GM23338 (cell line): ENCODE measurements at regions not wholly inside any gene's neighbourhood (a gene's known extent, or its start where the extent isn't known, plus 50 kb on each side); places are given as distances from the start of the nearest gene placed in this dataset.

Source experiments
- ATAC-seq: fragments of 200-7000 bp; cut with Tn5 transposase; 3 replicates; pipeline ENCODE4 v1.9.1; 2020
- DNase-seq: peaks from one replicate; pipeline ENCODE4 v3.0.0-alpha.2; 2015; ENCODE audit warnings: low spot score
- H2AFZ ChIP-seq: fragments of 200-600 bp; sonication (generic); 2 replicates; pipeline ENCODE4 v1.8.0; 2016; ENCODE audit warnings: antibody characterized with exemption, mild to moderate bottlenecking, moderate library complexity
- H3F3A ChIP-seq: fragments of 200-600 bp; sonication (generic); replicated peaks from 2 replicates; pipeline ENCODE4 v1.8.0; 2017; ENCODE audit warnings: antibody characterized with exemption, mixed run types, low read depth
- H3K27ac ChIP-seq: fragments of 200-600 bp; sonication (generic); 2 replicates; pipeline ENCODE4 v1.6.1; 2016; ENCODE audit warnings: low read depth
- H3K27me3 ChIP-seq: fragments of 200-600 bp; sonication (generic); 2 replicates; pipeline ENCODE4 v1.8.0; 2016; ENCODE audit warnings: mild to moderate bottlenecking, mixed run types, moderate library complexity; ENCODE audit not compliant: insufficient read depth
- H3K36me3 ChIP-seq: fragments of 200-600 bp; sonication (generic); 2 replicates; pipeline ENCODE4 v1.8.0; 2016; ENCODE audit warnings: mild to moderate bottlenecking; ENCODE audit not compliant: insufficient read depth
- H3K4me1 ChIP-seq: fragments of 200-600 bp; sonication (generic); 2 replicates; pipeline ENCODE4 v1.8.0; 2016; ENCODE audit warnings: mild to moderate bottlenecking, moderate library complexity; ENCODE audit not compliant: insufficient read depth
- H3K4me2 ChIP-seq: fragments of 200-600 bp; sonication (generic); 2 replicates; pipeline ENCODE4 v1.7.1; 2017; ENCODE audit warnings: mixed run types
- H3K4me3 ChIP-seq: fragments of 200-600 bp; sonication (generic); 2 replicates; pipeline ENCODE4 v1.6.1; 2016; ENCODE audit warnings: mixed run types
- H3K79me2 ChIP-seq: fragments of 200-600 bp; sonication (generic); replicated peaks from 2 replicates; pipeline ENCODE4 v1.8.0; 2017; ENCODE audit warnings: mild to moderate bottlenecking; ENCODE audit not compliant: insufficient read depth
- H3K9me2 ChIP-seq: fragments of 200-600 bp; sonication (generic); 2 replicates; pipeline ENCODE4 v1.8.0; 2017; ENCODE audit not compliant: insufficient read depth
- H4K20me1 ChIP-seq: fragments of 200-600 bp; sonication (generic); replicated peaks from 2 replicates; pipeline ENCODE4 v1.8.0; 2017; ENCODE audit warnings: mild to moderate bottlenecking; ENCODE audit not compliant: insufficient read depth
- H3K27ac Mint-ChIP-seq: 2 replicates; pipeline ENCODE4 v1.8.0; 2020; ENCODE audit warnings: inconsistent platforms, mild to moderate bottlenecking, moderate library complexity, mixed read lengths
- H3K27me3 Mint-ChIP-seq: 3 replicates; pipeline ENCODE4 v1.8.0; 2022; ENCODE audit warnings: low read depth, mild to moderate bottlenecking, moderate library complexity, mixed read lengths, inconsistent platforms; ENCODE audit not compliant: insufficient read depth, poor library complexity
- H3K36me3 Mint-ChIP-seq: 3 replicates; pipeline ENCODE4 v1.8.0; 2021; ENCODE audit warnings: low read depth, mild to moderate bottlenecking, inconsistent platforms, moderate library complexity, mixed read lengths
- H3K4me1 Mint-ChIP-seq: 3 replicates; pipeline ENCODE4 v1.8.0; 2020; ENCODE audit warnings: mild to moderate bottlenecking, inconsistent platforms, mixed read lengths
- H3K4me3 Mint-ChIP-seq: 3 replicates; pipeline ENCODE4 v1.8.0; 2021; ENCODE audit warnings: moderate library complexity, mild to moderate bottlenecking, inconsistent platforms, mixed read lengths
- H3K9me3 Mint-ChIP-seq: 3 replicates; pipeline ENCODE4 v1.8.0; 2020; ENCODE audit warnings: moderate library complexity, mild to moderate bottlenecking, inconsistent platforms, mixed read lengths
- EZH2 ChIP-seq: fragments of 200-600 bp; sonication (generic); IDR thresholded peaks from one replicate; pipeline ENCODE4 v1.8.0; 2017; ENCODE audit warnings: antibody characterized with exemption, mild to moderate bottlenecking, low read depth; ENCODE audit not compliant: unreplicated experiment
- EZH2phosphoT487 ChIP-seq: fragments of 200-600 bp; sonication (generic); IDR thresholded peaks from one replicate; pipeline ENCODE4 v1.8.1; 2018; ENCODE audit warnings: antibody characterized with exemption; ENCODE audit not compliant: unreplicated experiment
- JUNB ChIP-seq: IDR thresholded peaks from one replicate; pipeline ENCODE4 v1.6.1; 2016; ENCODE audit warnings: antibody characterized with exemption; ENCODE audit not compliant: unreplicated experiment
- NANOG ChIP-seq: IDR thresholded peaks from 2 replicates; pipeline ENCODE4 v1.6.1; 2016; ENCODE audit warnings: antibody characterized with exemption, borderline replicate concordance
- ZNF114 ChIP-seq: fragments of 250-450 bp; sonication (Bioruptor Pico); IDR thresholded peaks from 2 replicates; pipeline ENCODE4 v1.5.0; 2020; ENCODE audit warnings: mild to moderate bottlenecking, moderate library complexity
- ZNF331 ChIP-seq: fragments of 250-450 bp; sonication (Bioruptor Pico); IDR thresholded peaks from 2 replicates; pipeline ENCODE4 v1.5.0; 2020; ENCODE audit warnings: low read depth, mild to moderate bottlenecking, moderate library complexity
- TF ChIP-seq, protein P1 (sequence below), 2 experiments: fragments of 200-600 bp in 1 of 2; sonication (generic) in 1 of 2; conservative IDR thresholded peaks; 2 replicates each; pipeline versions ENCODE4 v1.5.1 to v1.6.1; 2016 to 2017; ENCODE audit warnings: antibody characterized with exemption in 2 of 2, low read depth in 2 of 2, mild to moderate bottlenecking in 2 of 2, moderate library complexity in 1 of 2
- TF ChIP-seq, protein P2 (sequence below): IDR thresholded peaks from one replicate; pipeline ENCODE4 v1.6.1; 2018; ENCODE audit warnings: antibody characterized with exemption; ENCODE audit not compliant: unreplicated experiment
- TF ChIP-seq, protein P3 (sequence below): fragments of 250-450 bp; sonication (Bioruptor Pico); IDR thresholded peaks from 2 replicates; pipeline ENCODE4 v1.5.0; 2020; ENCODE audit warnings: mild to moderate bottlenecking, moderate library complexity
- TF ChIP-seq, protein P4 (sequence below): IDR thresholded peaks from 2 replicates; pipeline ENCODE4 v1.6.1; 2016; ENCODE audit warnings: antibody characterized with exemption

DNA sequence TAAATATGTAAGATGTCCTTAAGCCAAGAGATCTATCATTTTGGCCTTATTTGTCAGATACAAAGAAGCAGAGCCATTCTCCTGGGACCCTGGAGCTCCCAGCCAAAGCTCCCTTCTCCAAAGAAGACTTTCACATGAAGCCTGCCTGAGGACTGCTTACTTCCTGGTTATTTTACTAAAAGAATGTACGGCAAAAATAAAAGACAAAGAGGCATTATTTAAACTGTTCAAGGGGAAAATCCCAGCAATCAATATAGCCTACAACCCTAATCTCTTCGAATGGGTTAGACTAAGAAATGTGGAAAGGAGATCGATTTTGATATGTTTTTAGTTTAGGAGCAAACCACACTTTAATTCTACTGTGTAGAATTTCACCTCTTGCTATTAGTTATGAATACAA, 237.9 kb upstream of the CTBP2 start:
- H3K4me1 ChIP-seq: no peaks in the 10 kb centered on the region
- Mint-ChIP-seq H3K27me3 (no peaks in the 10 kb centered on the region), H3K9me3 (no peaks in the 10 kb centered on the region; the same call in 2 of the 3 replicates), H3K4me3 (no peak overlapping the region), H3K36me3 (no peaks in the 10 kb centered on the region), H3K27ac (no peak overlapping the region), H3K4me1 (no peaks in the 10 kb centered on the region)
- no peaks in the 10 kb centered on the region for H3K36me3 ChIP-seq
- no peaks in the 10 kb centered on the region for H3F3A ChIP-seq
- no peaks in the 10 kb centered on the region for H3K9me2 ChIP-seq
- no peak overlapping the region for H3K4me3 ChIP-seq
- H3K79me2 ChIP-seq: no peaks in the 10 kb centered on the region
- no peak for ATAC-seq
- H3K4me2 ChIP-seq: no peak overlapping the region
- no peak overlapping the region for H3K27ac ChIP-seq
- TF ChIP-seq, protein P1, sequence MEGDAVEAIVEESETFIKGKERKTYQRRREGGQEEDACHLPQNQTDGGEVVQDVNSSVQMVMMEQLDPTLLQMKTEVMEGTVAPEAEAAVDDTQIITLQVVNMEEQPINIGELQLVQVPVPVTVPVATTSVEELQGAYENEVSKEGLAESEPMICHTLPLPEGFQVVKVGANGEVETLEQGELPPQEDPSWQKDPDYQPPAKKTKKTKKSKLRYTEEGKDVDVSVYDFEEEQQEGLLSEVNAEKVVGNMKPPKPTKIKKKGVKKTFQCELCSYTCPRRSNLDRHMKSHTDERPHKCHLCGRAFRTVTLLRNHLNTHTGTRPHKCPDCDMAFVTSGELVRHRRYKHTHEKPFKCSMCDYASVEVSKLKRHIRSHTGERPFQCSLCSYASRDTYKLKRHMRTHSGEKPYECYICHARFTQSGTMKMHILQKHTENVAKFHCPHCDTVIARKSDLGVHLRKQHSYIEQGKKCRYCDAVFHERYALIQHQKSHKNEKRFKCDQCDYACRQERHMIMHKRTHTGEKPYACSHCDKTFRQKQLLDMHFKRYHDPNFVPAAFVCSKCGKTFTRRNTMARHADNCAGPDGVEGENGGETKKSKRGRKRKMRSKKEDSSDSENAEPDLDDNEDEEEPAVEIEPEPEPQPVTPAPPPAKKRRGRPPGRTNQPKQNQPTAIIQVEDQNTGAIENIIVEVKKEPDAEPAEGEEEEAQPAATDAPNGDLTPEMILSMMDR (conservative IDR thresholded peaks at IDR 0.05; ENCODE audit: low read depth in 2 of 2): no peak
- TF ChIP-seq, protein P2, sequence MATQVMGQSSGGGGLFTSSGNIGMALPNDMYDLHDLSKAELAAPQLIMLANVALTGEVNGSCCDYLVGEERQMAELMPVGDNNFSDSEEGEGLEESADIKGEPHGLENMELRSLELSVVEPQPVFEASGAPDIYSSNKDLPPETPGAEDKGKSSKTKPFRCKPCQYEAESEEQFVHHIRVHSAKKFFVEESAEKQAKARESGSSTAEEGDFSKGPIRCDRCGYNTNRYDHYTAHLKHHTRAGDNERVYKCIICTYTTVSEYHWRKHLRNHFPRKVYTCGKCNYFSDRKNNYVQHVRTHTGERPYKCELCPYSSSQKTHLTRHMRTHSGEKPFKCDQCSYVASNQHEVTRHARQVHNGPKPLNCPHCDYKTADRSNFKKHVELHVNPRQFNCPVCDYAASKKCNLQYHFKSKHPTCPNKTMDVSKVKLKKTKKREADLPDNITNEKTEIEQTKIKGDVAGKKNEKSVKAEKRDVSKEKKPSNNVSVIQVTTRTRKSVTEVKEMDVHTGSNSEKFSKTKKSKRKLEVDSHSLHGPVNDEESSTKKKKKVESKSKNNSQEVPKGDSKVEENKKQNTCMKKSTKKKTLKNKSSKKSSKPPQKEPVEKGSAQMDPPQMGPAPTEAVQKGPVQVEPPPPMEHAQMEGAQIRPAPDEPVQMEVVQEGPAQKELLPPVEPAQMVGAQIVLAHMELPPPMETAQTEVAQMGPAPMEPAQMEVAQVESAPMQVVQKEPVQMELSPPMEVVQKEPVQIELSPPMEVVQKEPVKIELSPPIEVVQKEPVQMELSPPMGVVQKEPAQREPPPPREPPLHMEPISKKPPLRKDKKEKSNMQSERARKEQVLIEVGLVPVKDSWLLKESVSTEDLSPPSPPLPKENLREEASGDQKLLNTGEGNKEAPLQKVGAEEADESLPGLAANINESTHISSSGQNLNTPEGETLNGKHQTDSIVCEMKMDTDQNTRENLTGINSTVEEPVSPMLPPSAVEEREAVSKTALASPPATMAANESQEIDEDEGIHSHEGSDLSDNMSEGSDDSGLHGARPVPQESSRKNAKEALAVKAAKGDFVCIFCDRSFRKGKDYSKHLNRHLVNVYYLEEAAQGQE: no peak
- TF ChIP-seq ZNF114: no peak
- no peak for TF ChIP-seq ZNF331 (CRISPR knock-in tag)
- DNase-seq: no peak
- no peak overlapping the region for H2AFZ ChIP-seq
- no peaks in the 10 kb centered on the region for H3K27me3 ChIP-seq
- H4K20me1 ChIP-seq: no peaks in the 10 kb centered on the region

DNA sequence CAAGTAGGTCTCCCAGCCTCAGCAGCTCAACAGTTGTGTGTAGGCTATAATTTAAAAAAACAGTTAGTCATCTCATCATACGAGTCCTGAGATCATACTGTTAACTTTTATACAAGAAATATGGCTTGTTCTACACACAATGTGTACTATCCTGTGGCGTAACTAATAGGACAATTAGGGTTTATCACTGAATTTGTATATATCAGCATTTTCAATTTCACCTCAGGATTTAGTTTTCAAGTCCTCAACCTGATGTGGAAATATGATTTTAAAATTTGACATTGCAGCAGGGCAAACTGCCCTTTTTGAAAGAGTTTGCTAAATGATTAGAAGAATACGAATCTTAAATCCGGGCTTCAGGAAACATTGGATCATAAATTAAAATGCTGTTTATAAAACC, 237.2 kb upstream of the CTBP2 start:
- DNase-seq (no peak), ATAC-seq (no peak)
- no peaks in the 10 kb centered on the region for H3K79me2 ChIP-seq
- Mint-ChIP-seq H3K36me3 (no peaks in the 10 kb centered on the region), H3K4me3 (no peak overlapping the region), H3K9me3 (no peaks in the 10 kb centered on the region; the same call in 2 of the 3 replicates), H3K27me3 (no peaks in the 10 kb centered on the region), H3K4me1 (no peaks in the 10 kb centered on the region), H3K27ac (no peak overlapping the region)
- no peak overlapping the region for H3K27ac ChIP-seq
- H3K36me3 ChIP-seq: no peaks in the 10 kb centered on the region
- no peak overlapping the region for H2AFZ ChIP-seq
- no peaks in the 10 kb centered on the region for H3K9me2 ChIP-seq
- H3F3A ChIP-seq: no peaks in the 10 kb centered on the region
- H3K4me2 ChIP-seq: no peak overlapping the region
- H3K4me1 ChIP-seq: no peaks in the 10 kb centered on the region
- H4K20me1 ChIP-seq: no peaks in the 10 kb centered on the region
- H3K4me3 ChIP-seq: no peak overlapping the region
- no peaks in the 10 kb centered on the region for H3K27me3 ChIP-seq
- TF ChIP-seq, protein P3, sequence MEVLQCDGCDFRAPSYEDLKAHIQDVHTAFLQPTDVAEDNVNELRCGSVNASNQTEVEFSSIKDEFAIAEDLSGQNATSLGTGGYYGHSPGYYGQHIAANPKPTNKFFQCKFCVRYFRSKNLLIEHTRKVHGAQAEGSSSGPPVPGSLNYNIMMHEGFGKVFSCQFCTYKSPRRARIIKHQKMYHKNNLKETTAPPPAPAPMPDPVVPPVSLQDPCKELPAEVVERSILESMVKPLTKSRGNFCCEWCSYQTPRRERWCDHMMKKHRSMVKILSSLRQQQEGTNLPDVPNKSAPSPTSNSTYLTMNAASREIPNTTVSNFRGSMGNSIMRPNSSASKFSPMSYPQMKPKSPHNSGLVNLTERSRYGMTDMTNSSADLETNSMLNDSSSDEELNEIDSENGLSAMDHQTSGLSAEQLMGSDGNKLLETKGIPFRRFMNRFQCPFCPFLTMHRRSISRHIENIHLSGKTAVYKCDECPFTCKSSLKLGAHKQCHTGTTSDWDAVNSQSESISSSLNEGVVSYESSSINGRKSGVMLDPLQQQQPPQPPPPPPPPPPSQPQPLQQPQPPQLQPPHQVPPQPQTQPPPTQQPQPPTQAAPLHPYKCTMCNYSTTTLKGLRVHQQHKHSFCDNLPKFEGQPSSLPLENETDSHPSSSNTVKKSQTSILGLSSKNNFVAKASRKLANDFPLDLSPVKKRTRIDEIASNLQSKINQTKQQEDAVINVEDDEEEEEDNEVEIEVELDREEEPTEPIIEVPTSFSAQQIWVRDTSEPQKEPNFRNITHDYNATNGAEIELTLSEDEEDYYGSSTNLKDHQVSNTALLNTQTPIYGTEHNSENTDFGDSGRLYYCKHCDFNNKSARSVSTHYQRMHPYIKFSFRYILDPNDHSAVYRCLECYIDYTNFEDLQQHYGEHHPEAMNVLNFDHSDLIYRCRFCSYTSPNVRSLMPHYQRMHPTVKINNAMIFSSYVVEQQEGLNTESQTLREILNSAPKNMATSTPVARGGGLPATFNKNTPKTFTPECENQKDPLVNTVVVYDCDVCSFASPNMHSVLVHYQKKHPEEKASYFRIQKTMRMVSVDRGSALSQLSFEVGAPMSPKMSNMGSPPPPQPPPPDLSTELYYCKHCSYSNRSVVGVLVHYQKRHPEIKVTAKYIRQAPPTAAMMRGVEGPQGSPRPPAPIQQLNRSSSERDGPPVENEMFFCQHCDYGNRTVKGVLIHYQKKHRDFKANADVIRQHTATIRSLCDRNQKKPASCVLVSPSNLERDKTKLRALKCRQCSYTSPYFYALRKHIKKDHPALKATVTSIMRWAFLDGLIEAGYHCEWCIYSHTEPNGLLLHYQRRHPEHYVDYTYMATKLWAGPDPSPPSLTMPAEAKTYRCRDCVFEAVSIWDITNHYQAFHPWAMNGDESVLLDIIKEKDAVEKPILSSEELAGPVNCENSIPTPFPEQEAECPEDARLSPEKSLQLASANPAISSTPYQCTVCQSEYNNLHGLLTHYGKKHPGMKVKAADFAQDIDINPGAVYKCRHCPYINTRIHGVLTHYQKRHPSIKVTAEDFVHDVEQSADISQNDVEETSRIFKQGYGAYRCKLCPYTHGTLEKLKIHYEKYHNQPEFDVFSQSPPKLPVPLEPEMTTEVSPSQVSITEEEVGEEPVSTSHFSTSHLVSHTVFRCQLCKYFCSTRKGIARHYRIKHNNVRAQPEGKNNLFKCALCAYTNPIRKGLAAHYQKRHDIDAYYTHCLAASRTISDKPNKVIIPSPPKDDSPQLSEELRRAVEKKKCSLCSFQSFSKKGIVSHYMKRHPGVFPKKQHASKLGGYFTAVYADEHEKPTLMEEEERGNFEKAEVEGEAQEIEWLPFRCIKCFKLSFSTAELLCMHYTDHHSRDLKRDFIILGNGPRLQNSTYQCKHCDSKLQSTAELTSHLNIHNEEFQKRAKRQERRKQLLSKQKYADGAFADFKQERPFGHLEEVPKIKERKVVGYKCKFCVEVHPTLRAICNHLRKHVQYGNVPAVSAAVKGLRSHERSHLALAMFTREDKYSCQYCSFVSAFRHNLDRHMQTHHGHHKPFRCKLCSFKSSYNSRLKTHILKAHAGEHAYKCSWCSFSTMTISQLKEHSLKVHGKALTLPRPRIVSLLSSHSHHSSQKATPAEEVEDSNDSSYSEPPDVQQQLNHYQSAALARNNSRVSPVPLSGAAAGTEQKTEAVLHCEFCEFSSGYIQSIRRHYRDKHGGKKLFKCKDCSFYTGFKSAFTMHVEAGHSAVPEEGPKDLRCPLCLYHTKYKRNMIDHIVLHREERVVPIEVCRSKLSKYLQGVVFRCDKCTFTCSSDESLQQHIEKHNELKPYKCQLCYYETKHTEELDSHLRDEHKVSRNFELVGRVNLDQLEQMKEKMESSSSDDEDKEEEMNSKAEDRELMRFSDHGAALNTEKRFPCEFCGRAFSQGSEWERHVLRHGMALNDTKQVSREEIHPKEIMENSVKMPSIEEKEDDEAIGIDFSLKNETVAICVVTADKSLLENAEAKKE: no peak
- TF ChIP-seq EZH2phosphoT487 (no peak), JUNB (no peak), NANOG (no peak), EZH2 (no peak)
- TF ChIP-seq, protein P4, sequence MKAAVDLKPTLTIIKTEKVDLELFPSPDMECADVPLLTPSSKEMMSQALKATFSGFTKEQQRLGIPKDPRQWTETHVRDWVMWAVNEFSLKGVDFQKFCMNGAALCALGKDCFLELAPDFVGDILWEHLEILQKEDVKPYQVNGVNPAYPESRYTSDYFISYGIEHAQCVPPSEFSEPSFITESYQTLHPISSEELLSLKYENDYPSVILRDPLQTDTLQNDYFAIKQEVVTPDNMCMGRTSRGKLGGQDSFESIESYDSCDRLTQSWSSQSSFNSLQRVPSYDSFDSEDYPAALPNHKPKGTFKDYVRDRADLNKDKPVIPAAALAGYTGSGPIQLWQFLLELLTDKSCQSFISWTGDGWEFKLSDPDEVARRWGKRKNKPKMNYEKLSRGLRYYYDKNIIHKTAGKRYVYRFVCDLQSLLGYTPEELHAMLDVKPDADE: no peak
